Activated naive CD8-positive, alpha-beta T cell treated with anti-CD3 and anti-CD28 coated beads, Interleukin-2, amount 10 ng/mL, durations not matched to agents 7 days and 5 days (primary cell): ENCODE measurements at regions not wholly inside any gene's neighbourhood (a gene's known extent, or its start where the extent isn't known, plus 50 kb on each side); places are given as distances from the start of the nearest gene placed in this dataset.
"Not testable (repeated sequence)": the region's sequence is repeated elsewhere in the genome, so short reads cannot be mapped to it uniquely, and the experiment has no call there.

Source experiments
- ATAC-seq: fragments of 150-1000 bp; cut with Tn5 transposase; one replicate; pipeline ENCODE4 v1.10.0; 2021; ENCODE audit warnings: low read depth, moderate library complexity
- POLR2A ChIA-PET: fragments of 350-600 bp; sonication (Branson Sonifier 250); formaldehyde crosslinking; loops from one replicate; lab custom pipeline; 2021; ENCODE audit warnings: antibody characterized with exemption; lab: Charles Lee
- DNase-seq: peaks from one replicate; pipeline ENCODE4 v3.0.0; 2021
- H3K27ac Mint-ChIP-seq: one replicate; pipeline ENCODE4 v1.8.0; 2022; ENCODE audit warnings: mild to moderate bottlenecking, mixed read lengths
- H3K27me3 Mint-ChIP-seq: one replicate; pipeline ENCODE4 v1.8.0; 2022; ENCODE audit warnings: mild to moderate bottlenecking, moderate library complexity, mixed read lengths
- H3K36me3 Mint-ChIP-seq: one replicate; pipeline ENCODE4 v1.8.0; 2021; ENCODE audit warnings: mild to moderate bottlenecking, mixed read lengths
- H3K4me1 Mint-ChIP-seq: one replicate; pipeline ENCODE4 v1.8.0; 2021; ENCODE audit warnings: mixed read lengths
- H3K4me3 Mint-ChIP-seq: one replicate; pipeline ENCODE4 v1.8.0; 2022; ENCODE audit warnings: mild to moderate bottlenecking, moderate library complexity, mixed read lengths
- H3K9me3 Mint-ChIP-seq: one replicate; pipeline ENCODE4 v1.8.0; 2021; ENCODE audit warnings: mixed read lengths

DNA sequence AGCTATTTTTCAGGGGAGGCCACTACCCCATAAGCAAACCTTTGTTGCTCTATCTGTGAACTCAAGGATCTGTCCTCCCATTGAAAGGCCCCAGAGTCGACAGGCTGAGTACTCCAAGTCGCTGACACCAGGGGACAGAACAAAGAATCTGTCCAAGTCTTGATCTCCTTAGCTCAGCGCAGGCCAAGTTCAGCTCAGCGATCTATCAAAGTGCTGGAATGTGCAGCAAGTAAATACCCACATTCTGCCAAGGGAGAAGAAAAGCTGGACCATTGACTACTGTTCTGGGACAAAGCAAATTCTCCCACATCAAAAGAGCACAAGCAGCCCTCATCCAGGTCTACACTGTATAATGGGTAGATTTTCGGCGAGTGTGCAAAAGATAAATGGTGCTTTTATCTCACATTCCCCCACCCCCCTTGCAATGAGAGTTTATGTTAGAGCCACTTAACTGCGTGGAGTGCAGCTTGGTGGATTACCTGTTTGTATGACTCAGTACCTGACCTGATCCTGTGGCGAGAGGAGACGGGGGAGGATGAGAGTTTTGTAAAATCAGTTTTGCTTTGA is 391.7 kb upstream of the SGCG start:
- H3K27ac Mint-ChIP-seq = no peak overlapping the region
- H3K27me3 Mint-ChIP-seq = peaks cover 3% of the 10 kb centered on the region
- POLR2A ChIA-PET = no interaction called here
- ATAC-seq (no peak), DNase-seq (no peak)
- no peaks in the 10 kb centered on the region for H3K36me3 Mint-ChIP-seq
- H3K4me1 Mint-ChIP-seq = no peaks in the 10 kb centered on the region
- H3K4me3 Mint-ChIP-seq = no peak overlapping the region
- no peaks in the 10 kb centered on the region for H3K9me3 Mint-ChIP-seq

DNA sequence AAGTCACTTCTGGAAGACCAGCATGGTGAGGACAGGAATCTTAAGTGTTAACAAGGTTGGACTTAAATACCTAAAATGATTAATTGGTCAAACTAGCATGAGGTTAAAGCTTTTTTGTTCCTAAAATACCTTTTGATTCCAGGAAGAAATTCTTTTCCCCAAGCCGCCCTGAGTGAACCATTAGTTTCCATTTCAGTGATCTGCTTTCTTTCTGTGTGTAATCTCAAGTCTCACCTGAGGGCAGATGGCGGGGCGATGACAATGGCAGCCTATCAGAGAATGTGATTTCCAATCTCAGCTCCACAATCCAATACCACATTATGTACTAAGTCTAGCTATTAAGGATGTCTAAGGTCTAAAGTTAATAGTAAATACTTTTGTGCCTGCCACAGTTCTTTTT is 390.9 kb upstream of the SGCG start:
- Mint-ChIP-seq H3K27me3 (peaks cover 3% of the 10 kb centered on the region), H3K4me3 (no peak overlapping the region), H3K4me1 (no peaks in the 10 kb centered on the region), H3K9me3 (no peaks in the 10 kb centered on the region), H3K27ac (no peak overlapping the region), H3K36me3 (no peaks in the 10 kb centered on the region)
- no peak for ATAC-seq
- POLR2A ChIA-PET = no interaction called here
- DNase-seq = no peak

DNA sequence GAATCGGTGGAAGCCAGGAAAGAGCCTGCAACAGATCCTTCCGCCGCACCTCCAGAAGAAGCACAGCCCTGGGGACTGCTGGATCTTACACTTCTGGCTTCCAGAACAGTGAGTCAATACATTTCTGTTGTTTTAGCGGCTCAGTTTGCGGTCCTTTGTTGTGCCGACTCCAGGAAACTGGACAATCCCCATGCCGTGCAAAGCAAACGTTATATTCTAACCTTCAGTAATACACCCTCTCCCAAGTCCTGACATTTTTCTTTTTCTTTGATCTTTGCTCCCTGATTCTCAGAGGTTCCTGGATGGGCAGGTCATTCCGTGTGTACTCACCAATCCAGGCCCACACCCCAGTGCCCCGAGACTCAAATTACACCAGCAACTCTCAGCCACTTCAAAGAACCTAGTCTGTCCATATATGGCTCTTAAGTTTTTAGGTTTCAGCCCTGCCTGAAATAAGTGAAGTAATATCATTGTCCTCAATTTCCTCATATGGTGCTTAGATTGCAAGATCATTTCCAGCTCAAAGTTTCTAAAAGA is 387.1 kb upstream of the SGCG start:
- no peak for DNase-seq
- H3K27ac Mint-ChIP-seq = no peak overlapping the region
- POLR2A ChIA-PET = no interaction called here
- H3K9me3 Mint-ChIP-seq = no peaks in the 10 kb centered on the region
- H3K4me3 Mint-ChIP-seq = no peak overlapping the region
- no peak for ATAC-seq
- H3K27me3 Mint-ChIP-seq = no peaks in the 10 kb centered on the region
- H3K36me3 Mint-ChIP-seq = no peaks in the 10 kb centered on the region
- no peaks in the 10 kb centered on the region for H3K4me1 Mint-ChIP-seq

DNA sequence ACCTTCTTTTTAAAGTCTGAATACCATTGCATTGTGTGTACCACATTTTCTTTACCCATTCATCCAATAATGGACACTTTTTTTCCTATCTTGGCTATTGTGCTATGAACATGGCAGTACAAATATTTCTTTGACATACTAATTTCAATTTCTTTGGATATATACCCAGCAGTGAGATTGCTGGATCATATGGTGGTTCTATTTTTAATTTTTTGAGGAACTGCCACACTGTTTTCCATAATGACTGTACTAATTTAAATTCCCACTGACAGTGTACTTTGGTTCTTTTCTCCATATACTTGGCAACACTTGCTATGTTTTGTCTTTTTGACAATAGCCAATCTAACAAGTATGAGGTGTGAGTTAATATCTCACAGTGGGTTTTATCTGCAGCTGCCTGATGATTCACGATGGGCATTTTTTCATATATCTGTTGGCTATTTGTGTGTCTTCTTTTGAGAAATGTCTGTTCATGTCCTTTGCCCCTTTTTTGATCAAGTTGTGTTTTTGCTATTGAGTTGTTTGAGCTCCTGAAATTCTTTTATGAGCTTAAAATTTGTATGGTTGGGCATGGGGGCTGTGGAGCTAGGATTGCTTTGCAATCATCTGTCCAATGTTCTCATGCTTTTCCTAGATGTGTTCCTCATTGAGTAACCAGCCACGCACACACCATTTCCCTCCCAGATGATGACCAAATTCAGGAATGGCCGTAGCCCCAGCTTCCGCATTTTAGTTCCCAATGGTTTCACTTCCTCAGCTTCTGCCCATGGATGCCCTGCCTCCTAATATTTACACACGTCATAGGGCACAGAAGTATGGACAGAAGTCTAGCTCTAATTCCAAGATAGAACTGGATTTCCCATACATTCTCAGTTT is 380.0 kb upstream of the SGCG start:
- POLR2A ChIA-PET = no interaction called here
- DNase-seq (no peak), ATAC-seq (no peak)
- H3K27ac Mint-ChIP-seq = no peak overlapping the region
- no peaks in the 10 kb centered on the region for H3K36me3 Mint-ChIP-seq
- peaks cover 6% of the 10 kb centered on the region for H3K27me3 Mint-ChIP-seq
- H3K9me3 Mint-ChIP-seq = no peaks in the 10 kb centered on the region
- H3K4me1 Mint-ChIP-seq = peaks cover 2% of the 10 kb centered on the region
- H3K4me3 Mint-ChIP-seq = no peak overlapping the region

DNA sequence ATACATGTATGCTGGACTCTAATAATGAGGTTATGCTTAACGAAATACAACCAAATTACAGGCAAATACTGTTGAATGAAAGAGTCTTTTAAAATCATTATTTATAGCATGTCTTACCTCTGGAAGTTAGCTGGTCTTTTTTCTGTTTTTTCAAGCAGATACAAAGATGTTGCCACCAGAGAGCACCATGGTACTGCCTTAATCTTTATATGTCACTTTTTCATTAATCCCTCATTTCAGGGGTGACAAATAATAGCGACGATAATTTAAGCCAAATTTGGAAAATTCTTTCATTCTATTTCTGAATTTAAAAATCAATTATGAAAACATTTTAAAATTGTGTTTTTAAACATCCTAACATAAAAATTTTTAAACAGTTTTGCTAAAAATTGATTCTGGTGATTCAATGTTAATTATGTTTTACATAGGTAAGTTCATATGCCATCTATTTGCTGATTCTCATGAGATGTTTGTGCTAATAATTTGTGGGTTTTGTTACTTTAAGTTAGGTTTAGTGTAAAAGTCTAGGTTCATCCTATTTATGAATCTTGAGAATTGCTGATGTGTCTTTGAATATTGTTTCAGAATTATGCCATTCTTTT is 379.3 kb upstream of the SGCG start:
- Mint-ChIP-seq H3K4me3 (no peak overlapping the region), H3K27ac (no peak overlapping the region), H3K9me3 (no peaks in the 10 kb centered on the region), H3K4me1 (peaks cover 2% of the 10 kb centered on the region), H3K27me3 (peaks cover 6% of the 10 kb centered on the region), H3K36me3 (no peaks in the 10 kb centered on the region)
- ATAC-seq (no peak), DNase-seq (no peak)
- POLR2A ChIA-PET = no interaction called here

DNA sequence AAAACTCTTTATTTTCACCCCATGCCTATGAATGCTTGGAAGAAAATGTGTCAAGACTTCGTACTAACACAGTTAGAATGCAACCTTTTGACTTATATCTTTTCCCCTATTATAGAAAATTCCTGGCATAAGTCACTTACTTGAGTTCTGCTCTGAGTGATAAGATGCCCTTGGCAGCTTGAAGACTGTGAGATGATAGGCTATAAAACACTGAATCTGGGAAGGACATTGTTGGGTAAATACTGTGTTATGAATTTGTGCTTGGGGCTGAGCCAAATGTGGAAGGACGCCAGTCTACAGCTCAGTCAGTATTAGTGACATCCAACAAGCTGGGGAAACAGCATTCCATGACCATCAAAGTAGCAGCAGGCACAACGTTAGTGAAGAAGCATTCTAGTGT is 368.0 kb upstream of the SGCG start:
- Mint-ChIP-seq H3K27ac (no peak overlapping the region), H3K27me3 (peaks cover 3% of the 10 kb centered on the region), H3K36me3 (no peaks in the 10 kb centered on the region), H3K9me3 (no peaks in the 10 kb centered on the region), H3K4me3 (no peak overlapping the region), H3K4me1 (no peaks in the 10 kb centered on the region)
- POLR2A ChIA-PET = no interaction called here
- DNase-seq (no peak), ATAC-seq (no peak)

DNA sequence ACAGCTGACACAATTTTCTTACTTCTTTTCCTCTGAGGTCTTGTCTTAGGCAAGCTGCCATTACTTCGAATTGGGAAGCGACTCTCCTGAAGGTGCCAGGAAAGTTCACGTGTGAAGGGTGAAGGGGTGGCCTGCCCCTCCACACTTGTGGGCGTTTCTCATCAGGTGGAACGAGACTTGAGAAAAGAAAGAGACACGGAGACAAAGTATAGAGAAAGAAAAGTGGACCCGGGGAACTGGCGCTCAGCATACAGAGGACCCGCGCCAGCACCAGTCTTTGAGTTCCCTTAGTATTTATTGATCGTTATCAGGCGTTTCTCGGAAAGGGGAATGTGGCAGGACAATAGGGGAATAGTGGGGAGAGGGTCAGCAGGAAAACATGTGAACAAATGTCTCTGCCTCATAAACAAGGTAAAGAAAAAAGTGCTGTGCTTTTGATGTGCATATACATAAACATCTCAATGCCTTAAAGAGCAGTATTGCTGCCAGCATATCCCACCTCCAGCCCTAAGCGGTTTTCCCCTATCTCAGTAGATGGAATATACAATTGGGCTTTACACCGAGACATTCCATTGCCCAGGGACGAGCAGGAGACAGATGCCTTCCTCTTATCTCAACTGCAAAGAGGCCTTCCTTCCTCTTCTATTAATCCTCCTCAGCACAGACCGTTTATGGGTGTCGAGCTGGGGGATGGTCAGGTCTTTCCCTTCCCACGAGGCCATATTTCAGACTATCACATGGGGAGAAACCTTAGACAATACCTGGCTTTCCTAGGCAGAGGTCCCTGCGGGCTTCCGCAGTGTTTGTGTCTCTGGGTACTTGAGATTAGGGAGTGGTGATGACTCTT is 367.0 kb upstream of the SGCG start:
- H3K27me3 Mint-ChIP-seq, H3K27ac Mint-ChIP-seq, H3K4me3 Mint-ChIP-seq, ATAC-seq, H3K9me3 Mint-ChIP-seq, H3K36me3 Mint-ChIP-seq, DNase-seq, POLR2A ChIA-PET, H3K4me1 Mint-ChIP-seq: not testable (repeated sequence)

DNA sequence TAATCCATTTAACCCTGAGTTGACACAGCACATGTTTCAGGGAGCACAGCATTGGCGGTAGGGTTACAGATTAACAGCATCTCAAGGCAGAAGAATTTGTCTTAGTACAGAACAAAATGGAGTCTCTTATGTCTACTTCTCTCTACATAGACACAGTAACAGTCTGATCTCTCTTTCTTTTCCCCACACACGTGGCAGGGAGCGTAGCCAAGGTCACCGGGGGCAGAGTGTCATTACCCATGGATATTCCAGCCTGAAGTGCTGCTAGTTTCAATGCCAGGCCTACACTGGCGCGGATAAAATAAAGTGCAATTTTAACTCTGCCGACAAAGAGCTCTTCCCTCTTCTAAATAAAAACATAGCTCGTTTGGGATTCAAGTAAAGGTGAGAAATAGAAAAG is 366.3 kb upstream of the SGCG start:
- H3K27ac Mint-ChIP-seq, H3K9me3 Mint-ChIP-seq, H3K4me1 Mint-ChIP-seq, H3K27me3 Mint-ChIP-seq, ATAC-seq, H3K4me3 Mint-ChIP-seq, DNase-seq, H3K36me3 Mint-ChIP-seq, POLR2A ChIA-PET: not testable (repeated sequence)

DNA sequence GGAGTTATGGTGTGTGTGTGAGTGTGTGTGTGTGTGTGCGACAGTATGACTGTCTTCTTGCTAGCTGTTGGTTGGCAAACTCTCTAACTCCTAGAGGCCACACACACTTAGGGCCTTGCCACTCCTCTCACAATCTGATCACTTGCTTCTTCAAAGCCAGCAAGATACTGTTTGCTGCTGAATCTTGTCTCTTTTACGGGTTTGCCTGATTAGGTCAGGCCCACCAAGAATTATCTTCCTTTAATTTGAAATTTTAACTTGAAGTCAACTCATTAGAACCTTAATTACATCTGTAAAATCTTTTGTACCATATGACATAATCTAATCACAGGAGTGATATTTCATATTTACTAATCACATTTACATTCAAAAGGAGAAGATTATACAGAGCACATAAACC is 359.2 kb upstream of the SGCG start:
- Mint-ChIP-seq H3K27ac (no peak overlapping the region), H3K4me1 (no peaks in the 10 kb centered on the region), H3K9me3 (no peaks in the 10 kb centered on the region), H3K36me3 (no peaks in the 10 kb centered on the region), H3K4me3 (no peak overlapping the region), H3K27me3 (peaks cover 3% of the 10 kb centered on the region)
- DNase-seq = no peak
- no peak for ATAC-seq
- POLR2A ChIA-PET = no interaction called here

DNA sequence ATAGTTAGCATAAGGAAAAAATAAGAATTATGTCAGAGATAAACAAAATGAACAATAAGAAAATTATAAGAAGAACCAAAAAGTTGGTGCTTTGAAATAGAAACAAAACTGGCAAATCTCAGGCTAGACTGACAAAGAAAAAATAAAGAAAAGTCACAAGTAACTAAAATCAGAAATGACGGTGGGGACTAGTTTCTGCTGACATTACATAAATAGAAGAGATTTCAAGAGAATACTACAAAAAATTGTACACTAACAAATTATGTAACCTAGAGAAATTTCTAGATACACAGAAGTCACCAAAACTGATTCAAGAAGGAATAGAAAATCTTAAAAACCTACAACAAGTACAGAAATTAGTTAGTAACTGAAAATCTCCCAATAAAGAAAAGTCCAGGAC is 355.6 kb upstream of the SGCG start:
- H3K4me3 Mint-ChIP-seq = no peak overlapping the region
- peaks cover 3% of the 10 kb centered on the region for H3K27me3 Mint-ChIP-seq
- H3K4me1 Mint-ChIP-seq = no peaks in the 10 kb centered on the region
- ATAC-seq (no peak), DNase-seq (no peak)
- H3K27ac Mint-ChIP-seq = no peak overlapping the region
- no peaks in the 10 kb centered on the region for H3K9me3 Mint-ChIP-seq
- POLR2A ChIA-PET = no interaction called here
- H3K36me3 Mint-ChIP-seq = no peaks in the 10 kb centered on the region

DNA sequence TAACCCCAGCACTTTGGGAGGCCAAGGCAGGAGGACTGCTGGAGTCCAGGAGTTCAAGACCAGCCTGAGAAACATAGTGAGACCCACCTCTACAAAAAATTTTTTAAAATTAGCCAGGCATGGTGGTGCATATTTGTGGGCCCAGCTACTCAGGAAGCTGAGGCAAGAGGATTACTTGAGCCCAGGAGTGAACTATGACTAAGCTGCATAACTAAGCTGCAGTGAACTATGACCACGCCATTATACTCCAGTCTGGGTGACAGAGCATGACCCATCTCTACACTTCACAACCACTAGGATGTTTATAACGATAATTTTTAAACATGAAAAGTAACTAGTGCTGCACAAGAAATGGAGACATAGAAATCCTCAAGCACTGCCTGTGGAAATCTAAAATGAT is 352.7 kb upstream of the SGCG start:
- peaks cover 3% of the 10 kb centered on the region for H3K27me3 Mint-ChIP-seq
- no peaks in the 10 kb centered on the region for H3K9me3 Mint-ChIP-seq
- no peak overlapping the region for H3K27ac Mint-ChIP-seq
- no peak overlapping the region for H3K4me3 Mint-ChIP-seq
- H3K4me1 Mint-ChIP-seq = no peaks in the 10 kb centered on the region
- no peak for DNase-seq
- ATAC-seq = no peak
- POLR2A ChIA-PET = no interaction called here
- H3K36me3 Mint-ChIP-seq = no peaks in the 10 kb centered on the region

DNA sequence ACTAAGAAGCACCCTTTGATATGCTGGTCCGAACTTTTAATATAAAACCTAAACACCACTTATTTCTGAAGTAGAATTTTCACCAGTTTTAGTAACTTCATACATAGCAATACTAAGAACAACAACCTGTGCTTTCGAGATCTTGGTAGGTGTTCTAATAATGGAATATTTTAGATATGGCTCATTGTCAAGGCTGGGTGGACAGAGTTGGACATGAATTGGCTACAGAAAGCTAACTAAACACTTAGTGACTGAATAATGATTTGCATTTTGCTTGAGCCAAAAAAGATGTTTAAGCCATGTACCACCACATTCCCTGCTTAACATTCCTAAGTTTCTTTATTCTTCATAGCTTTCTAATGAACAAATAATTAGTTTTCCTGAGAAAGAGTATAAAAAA is 344.3 kb upstream of the SGCG start:
- Mint-ChIP-seq H3K9me3 (peaks cover 3% of the 10 kb centered on the region), H3K27ac (no peak overlapping the region), H3K4me1 (no peaks in the 10 kb centered on the region), H3K4me3 (no peak overlapping the region), H3K36me3 (no peaks in the 10 kb centered on the region), H3K27me3 (peaks cover 16% of the 10 kb centered on the region)
- POLR2A ChIA-PET = no interaction called here
- DNase-seq (no peak), ATAC-seq (no peak)

DNA sequence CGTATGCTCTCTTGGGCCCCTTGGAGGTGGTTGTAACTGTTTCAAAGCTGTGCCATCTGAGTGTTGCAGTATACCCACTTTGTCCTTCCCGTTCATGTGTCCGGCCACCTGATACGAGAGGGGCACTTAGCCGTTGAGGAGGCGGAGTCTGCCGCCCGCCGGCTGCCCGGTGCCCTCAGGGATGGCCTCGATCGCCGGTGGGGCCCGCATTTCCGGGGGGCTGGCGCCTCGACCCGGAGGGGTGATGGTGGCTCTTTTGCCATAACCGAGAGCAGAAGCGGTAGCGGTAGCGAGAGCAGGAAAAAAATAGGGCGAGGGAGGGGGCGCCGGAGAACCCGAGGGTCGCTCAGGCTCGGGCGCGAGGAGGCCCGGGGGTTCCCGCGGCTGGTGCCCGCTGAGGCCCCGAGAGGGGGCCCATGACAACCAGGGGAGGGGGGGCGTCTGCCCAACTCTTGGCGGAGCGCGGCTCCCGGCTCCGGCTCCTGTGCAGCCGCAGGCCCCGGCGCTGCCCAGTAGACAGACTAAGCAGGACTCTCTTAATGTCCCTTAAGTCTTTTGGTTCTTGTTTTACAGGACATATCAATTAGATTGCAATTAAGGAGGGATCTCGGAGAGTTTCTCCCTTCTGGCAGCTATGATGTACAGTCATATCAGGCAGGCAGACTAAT is 342.7 kb upstream of the SGCG start:
- no peaks in the 10 kb centered on the region for H3K36me3 Mint-ChIP-seq
- H3K27me3 Mint-ChIP-seq = peaks cover 16% of the 10 kb centered on the region
- peaks cover 3% of the 10 kb centered on the region for H3K9me3 Mint-ChIP-seq
- POLR2A ChIA-PET = no interaction called here
- ATAC-seq = no peak
- no peaks in the 10 kb centered on the region for H3K4me1 Mint-ChIP-seq
- no peak for DNase-seq
- no peak overlapping the region for H3K4me3 Mint-ChIP-seq
- H3K27ac Mint-ChIP-seq = no peak overlapping the region
